ENCODE measurements at regions not wholly inside any gene's neighbourhood (a gene's known extent, or its start where the extent isn't known, plus 50 kb on each side); places are given as distances from the start of the nearest gene placed in this dataset.

DNA sequence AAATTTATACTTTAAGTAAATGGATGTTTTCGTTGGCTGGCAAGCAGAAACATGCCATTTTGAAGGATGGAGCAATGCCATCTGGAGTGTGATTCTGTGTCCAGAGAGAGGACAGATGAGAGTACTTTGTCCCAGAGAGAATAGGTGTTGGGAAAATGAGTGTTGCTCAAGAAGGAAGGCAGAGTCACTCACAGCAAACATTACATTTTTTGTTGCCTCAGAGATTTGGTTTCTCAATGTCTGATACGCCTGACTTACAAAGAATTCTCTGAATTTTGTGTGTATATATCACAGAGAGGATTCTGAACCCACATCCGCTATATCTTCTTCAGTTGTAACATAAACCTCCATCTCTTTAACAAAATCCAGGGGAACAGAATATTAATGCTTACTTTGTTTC is 102.8 kb upstream of the PCDH18 start:
- TF ChIP-seq, protein P1, sequence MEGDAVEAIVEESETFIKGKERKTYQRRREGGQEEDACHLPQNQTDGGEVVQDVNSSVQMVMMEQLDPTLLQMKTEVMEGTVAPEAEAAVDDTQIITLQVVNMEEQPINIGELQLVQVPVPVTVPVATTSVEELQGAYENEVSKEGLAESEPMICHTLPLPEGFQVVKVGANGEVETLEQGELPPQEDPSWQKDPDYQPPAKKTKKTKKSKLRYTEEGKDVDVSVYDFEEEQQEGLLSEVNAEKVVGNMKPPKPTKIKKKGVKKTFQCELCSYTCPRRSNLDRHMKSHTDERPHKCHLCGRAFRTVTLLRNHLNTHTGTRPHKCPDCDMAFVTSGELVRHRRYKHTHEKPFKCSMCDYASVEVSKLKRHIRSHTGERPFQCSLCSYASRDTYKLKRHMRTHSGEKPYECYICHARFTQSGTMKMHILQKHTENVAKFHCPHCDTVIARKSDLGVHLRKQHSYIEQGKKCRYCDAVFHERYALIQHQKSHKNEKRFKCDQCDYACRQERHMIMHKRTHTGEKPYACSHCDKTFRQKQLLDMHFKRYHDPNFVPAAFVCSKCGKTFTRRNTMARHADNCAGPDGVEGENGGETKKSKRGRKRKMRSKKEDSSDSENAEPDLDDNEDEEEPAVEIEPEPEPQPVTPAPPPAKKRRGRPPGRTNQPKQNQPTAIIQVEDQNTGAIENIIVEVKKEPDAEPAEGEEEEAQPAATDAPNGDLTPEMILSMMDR (IDR thresholded peaks at IDR 0.05), result no peak
- TF ChIP-seq POLR2A (IDR thresholded peaks at IDR 0.05), result no peak
- Histone ChIP-seq H3K4me1 (no peaks in the 10 kb centered on the region), H3K9me3 (no peaks in the 10 kb centered on the region), H3K27me3 (no peaks in the 10 kb centered on the region), H3K4me3 (no peak overlapping the region), H3K36me3 (no peaks in the 10 kb centered on the region), H3K27ac (no peak overlapping the region)
- intact Hi-C loops (cut with DNase I; ENCODE audit: low total_unique reads), result no loop called here
- no peak for DNase-seq

DNA sequence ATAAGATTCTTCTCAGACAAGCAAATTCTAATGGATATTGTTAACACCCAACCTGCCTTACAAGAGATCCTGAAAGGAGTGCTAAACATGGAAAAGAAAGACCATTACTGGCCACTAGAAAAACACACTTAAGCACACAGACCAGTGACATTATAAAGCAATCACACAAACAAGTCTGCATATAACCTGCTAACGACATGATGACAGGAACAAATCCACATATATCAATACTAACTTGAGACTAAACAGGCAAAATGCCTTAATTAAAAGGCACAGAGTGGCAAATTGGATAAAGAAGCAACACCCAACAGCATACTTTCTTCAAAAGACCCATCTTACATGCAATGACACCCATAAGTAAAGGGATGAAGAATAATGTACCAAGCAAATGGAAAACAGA is 100.5 kb upstream of the PCDH18 start:
- Histone ChIP-seq H3K9me3 (no peaks in the 10 kb centered on the region), H3K27me3 (no peaks in the 10 kb centered on the region), H3K27ac (no peak overlapping the region), H3K4me3 (no peak overlapping the region), H3K36me3 (no peaks in the 10 kb centered on the region), H3K4me1 (no peaks in the 10 kb centered on the region)
- TF ChIP-seq, protein P1 (IDR thresholded peaks at IDR 0.05), result no peak
- TF ChIP-seq POLR2A (IDR thresholded peaks at IDR 0.05), result no peak
- no peak for DNase-seq
- intact Hi-C loops (cut with DNase I; ENCODE audit: low total_unique reads), result no loop called here

DNA sequence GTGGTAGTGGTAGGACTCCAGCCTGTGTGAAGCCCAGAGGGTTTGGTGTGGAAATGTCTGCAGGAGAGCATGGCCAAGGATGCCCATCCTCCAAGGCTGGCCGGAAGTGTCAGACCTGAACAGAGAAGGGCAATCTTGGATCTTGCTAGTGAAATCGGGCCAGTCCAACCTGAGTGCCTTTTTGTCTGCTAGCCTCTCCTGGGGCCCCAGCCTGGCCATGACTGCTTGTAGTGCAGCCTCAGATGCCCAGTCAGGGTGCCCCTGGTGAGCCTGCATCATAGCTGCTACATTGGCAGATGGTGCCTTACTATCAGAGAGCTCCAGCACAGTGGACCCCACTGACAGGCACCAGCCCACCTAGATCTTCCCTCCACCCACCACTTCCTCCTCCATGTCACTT is 99.3 kb upstream of the PCDH18 start:
- intact Hi-C loops (cut with DNase I; ENCODE audit: low total_unique reads), result no loop called here
- H3K27ac ChIP-seq, result no peak overlapping the region
- no peak overlapping the region for H3K4me3 ChIP-seq
- no peaks in the 10 kb centered on the region for H3K36me3 ChIP-seq
- no peak for TF ChIP-seq POLR2A (IDR thresholded peaks at IDR 0.05)
- TF ChIP-seq, protein P1 (IDR thresholded peaks at IDR 0.05), result no peak
- no peaks in the 10 kb centered on the region for H3K9me3 ChIP-seq
- DNase-seq, result no peak
- H3K4me1 ChIP-seq, result no peaks in the 10 kb centered on the region
- H3K27me3 ChIP-seq, result no peaks in the 10 kb centered on the region

DNA sequence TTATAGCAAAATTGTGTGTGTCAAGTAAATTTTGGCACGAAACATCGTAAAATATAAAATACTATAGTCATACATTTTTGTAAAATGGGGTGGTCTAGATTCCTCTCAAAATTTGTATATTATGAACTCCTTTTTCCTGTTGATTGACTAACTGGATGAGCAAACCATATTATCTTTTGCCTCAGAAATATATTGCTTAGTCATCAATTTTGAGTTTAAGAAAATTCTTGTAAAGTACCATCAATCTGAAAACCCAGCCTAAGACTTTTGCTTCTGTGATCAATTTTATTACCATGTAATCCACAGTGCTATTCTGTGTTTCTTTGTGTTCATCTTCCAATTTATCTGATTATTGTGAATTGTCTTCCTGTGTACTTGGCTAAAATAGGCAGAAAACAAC is 98.0 kb upstream of the PCDH18 start:
- TF ChIP-seq, protein P1 (IDR thresholded peaks at IDR 0.05), result no peak
- no peak for TF ChIP-seq POLR2A (IDR thresholded peaks at IDR 0.05)
- no peaks in the 10 kb centered on the region for H3K9me3 ChIP-seq
- no peaks in the 10 kb centered on the region for H3K4me1 ChIP-seq
- no peak overlapping the region for H3K27ac ChIP-seq
- H3K27me3 ChIP-seq, result no peaks in the 10 kb centered on the region
- no peak for DNase-seq
- H3K36me3 ChIP-seq, result no peaks in the 10 kb centered on the region
- H3K4me3 ChIP-seq, result no peak overlapping the region
- intact Hi-C loops (cut with DNase I; ENCODE audit: low total_unique reads), result no loop called here

DNA sequence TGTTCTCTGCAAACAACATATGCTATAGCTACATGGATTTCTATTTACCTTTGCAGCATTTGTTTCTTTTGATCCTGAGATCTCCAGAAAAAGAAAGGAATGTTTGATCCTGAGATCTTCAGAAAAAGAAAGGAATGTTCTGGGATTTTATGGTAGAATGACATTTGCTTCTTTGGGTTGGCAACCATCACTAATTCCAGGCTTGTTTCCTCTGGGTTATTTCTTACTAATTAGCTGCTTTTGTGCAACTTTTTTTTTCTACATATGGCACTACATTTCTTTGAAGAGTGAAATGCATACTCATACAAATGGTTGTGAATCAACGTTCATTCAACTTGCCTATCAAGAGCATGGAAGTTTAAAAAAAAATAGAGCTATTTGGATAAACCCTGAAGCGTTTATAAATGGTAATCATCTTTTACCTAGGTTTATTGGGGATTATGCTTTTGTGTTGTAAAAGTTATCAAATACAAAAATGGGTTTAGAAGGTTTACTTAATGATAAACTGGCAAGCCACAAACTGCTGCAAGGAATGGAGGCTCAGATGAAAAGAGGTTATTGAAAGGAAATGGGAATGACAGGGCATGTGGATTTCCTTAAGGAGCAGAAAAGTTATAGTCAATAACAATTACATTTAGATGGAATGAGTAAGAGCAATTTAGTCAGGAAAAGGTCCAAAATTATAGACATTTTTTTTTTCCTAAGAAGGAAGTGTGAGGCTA is 95.6 kb upstream of the PCDH18 start:
- TF ChIP-seq POLR2A (IDR thresholded peaks at IDR 0.05), result no peak
- TF ChIP-seq, protein P1 (IDR thresholded peaks at IDR 0.05), result no peak
- Histone ChIP-seq H3K4me1 (no peaks in the 10 kb centered on the region), H3K4me3 (no peak overlapping the region), H3K27me3 (no peaks in the 10 kb centered on the region), H3K27ac (no peak overlapping the region), H3K9me3 (no peaks in the 10 kb centered on the region), H3K36me3 (no peaks in the 10 kb centered on the region)
- intact Hi-C loops (cut with DNase I; ENCODE audit: low total_unique reads), result no loop called here
- no peak for DNase-seq
